Fibroblast of skin of scalp (primary cell): ENCODE measurements at regions not wholly inside any gene's neighbourhood (a gene's known extent, or its start where the extent isn't known, plus 50 kb on each side); places are given as distances from the start of the nearest gene placed in this dataset.
"Not testable (repeated sequence)": the region's sequence is repeated elsewhere in the genome, so short reads cannot be mapped to it uniquely, and the experiment has no call there.

Experiments used
- DNase-seq: peaks from one replicate; pipeline ENCODE4 v3.0.0-alpha.2; 2013

- no peak for DNase-seq
Measured at GRCh38 chr9:30758726-30759446, 1625.6 kb upstream of the ACO1 start.

- DNase-seq: no peak
Measured at GRCh38 chr9:30765318-30765717, 1619.1 kb upstream of the ACO1 start.

DNA sequence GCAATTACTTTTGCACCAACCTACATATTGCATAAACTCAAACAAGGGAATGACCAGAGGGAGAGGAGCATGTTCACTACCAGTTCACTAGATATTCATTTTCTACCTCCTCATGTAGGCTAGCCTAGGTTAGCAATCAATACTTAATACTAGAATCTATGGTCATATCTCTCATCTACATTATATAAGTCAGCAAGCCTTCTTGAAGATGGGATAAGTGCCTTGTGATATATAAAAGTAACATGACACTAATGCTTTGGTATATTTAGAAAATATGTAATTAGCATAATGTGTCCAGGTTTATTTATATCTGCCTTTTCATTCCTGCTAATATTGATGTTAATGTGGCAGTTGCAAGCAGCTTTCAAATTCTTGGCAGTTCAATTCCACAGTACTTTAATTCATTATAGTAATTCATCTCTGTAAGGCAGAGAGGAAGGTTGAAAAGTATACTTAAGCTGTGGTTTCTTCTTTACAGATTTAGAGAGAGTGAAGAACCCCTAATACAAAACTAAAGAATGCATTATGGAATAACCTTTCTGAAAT lies 1613.2 kb upstream of the ACO1 start:
- DNase-seq: no peak

GRCh38 chr9:30771760-30772159 lies 1612.7 kb upstream of the ACO1 start:
- DNase-seq: no peak

DNA sequence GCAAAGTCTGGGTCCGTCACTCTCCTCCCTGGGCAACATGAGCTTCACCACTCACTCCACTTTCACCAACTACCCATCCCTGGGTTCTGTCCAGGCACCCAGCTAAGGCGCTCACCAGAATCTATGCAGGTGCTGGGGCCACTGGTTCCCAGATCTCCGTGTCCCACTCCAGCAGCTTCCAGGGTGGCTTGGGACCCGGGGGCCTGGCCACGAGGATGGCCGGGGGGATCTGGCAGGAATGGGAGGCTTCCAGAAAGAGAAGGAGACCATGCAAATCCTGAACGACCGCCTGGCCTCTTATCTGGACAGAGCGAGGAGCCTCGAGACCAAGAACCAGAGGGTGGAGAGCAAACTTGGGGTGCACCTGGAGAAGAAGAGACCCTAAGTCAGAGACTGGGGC lies 1611.0 kb upstream of the ACO1 start:
- DNase-seq: no peak

DNA sequence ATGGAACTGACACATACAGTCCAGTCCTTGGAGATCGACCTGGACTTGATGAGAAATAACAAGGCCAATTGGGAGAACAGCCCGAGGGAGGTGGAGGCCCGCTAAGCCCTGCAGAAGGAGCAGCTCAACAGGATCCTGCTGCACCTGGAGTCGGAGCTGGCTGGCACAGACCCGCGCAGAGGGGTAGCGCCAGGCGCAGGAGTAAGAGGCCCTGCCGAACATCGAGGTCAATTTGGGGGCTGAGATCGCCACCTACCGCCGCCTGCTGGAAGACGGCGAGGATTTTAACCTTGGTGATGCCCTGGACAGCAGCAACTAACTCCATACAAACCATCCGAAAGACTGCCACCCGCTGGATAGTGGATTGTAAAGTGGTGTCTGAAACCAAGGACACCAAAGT lies 1610.1 kb upstream of the ACO1 start:
- DNase-seq: no peak

GRCh38 chr9:30775236-30775635 lies 1609.2 kb upstream of the ACO1 start:
- DNase-seq: no peak

GRCh38 chr9:30796764-30797163 lies 1587.7 kb upstream of the ACO1 start:
- DNase-seq: no peak

DNA sequence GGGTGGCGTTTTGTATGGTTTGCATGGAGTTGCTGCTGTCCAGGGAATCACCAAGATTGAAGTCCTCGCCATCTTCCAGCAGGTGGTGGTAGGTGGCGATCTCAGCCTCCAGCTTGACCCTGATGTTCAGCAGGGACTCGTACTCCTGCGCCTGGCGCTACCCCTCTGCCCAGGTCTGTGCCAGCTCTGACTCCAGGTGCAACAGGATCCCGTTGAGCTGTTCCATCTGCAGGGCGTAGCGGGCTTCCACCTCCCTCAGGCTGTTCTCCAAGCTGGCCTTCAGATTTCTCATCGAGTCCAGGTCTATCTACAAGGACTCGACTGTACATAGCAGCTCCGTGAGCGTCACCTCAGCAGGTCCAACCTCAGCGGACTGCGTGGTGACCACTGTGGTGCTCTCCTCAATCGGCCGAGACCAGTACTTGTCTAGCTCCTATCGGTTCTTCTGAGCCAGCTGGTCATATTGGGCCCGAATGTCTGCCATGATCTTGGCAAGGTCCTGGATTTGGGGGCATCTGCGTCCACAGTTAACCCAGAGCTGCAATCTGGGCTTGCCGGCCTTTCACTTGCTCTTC lies 1584.8 kb upstream of the ACO1 start:
- DNase-seq: no peak

GRCh38 chr9:30800421-30800820 lies 1584.0 kb upstream of the ACO1 start:
- DNase-seq: no peak

DNA sequence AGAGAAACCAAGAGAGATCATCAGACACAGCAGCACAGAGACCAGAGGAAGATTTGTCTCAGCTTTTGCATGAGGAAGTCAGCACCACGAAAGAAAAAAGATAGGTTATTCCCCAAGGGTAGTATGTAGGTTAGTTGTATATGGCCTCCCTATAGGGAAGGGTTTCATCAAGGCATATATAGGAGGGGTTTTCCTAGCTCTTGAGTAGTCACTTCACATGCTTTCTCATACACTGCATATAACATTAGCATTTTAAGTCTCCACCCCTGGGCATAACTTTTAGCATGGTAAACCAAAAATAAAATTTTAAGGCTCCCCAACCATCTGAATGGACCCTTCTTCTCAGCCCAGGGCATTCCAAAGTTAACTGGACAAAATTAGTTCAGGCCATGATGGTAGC lies 1571.6 kb upstream of the ACO1 start:
- DNase-seq: no peak

DNA sequence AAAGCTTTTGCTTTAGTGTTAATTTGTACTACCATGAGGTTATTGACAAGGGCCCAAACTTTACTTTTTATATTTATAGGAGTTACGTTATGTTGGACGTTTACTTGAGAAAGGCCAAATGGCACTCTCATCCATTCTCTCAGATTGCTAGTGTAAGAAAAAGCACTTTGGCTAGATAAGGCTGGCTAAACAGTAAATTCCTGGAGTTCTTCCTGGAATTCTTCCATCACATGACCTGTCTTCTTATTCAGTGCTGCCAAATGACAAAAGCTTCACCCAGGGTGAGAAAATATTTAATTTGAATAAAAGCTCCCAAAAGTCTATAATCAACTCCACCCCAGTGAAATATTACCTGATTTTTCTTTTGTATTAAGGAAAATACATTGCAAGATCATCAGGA lies 1568.9 kb upstream of the ACO1 start:
- DNase-seq: no peak

- DNase-seq: no peak
Measured at GRCh38 chr9:30845136-30845535, 1539.3 kb upstream of the ACO1 start.

DNA sequence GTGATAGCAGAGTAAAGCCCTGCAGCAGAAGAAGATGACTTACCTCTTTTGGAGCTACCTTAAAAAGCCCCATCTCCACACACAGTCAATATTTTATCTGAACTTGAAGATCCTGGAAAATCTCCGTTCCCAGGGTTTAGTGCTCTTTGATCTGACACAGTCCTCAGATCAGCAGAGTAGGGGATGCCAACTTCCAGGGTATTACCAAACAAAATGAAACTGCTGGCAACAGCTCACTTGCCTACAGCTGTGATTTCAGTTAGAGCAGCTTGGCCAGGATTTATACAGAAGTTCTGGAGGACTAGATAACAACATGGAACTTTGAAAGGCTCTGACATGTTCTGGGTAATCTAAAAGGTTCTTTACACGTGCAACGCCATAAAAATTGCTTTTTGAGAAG lies 1537.8 kb upstream of the ACO1 start:
- no peak for DNase-seq

DNA sequence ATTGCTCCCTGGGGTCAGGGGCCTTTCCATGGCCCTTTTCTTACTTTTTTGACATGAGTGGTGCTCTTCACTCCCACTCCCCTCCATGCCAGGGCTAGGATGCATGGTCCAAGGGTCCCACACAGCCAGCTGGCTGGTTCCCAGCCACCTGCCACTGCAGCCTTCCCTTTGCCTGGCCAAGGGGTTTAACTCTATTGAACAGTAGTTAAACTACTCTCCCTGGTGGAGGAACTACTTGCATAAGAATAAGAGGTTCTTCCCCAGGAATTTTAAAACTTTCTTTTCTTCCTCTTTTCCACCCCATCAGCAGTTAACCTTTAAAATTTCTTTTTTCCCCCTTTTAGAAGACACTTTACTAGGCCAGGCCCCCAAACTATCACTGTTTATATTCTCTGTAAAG lies 1532.8 kb upstream of the ACO1 start:
- no peak for DNase-seq

DNA sequence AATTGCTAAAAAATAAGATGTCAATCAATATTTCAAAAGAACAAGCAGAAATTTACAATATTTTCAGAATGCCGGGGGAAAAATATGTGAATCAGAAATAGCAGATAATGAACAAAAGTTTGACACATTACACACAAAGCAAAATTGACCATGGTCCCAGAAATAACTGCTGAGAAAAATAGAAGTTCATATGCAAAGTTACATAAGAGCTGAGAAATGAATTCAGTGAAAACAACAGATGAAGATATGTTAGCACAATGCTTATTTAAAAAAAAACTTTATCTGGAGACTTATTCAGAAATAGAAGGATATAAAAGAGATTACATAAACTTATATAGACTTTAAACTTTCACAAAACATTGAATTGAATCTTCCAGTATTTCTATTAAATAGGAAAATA lies 1483.7 kb upstream of the ACO1 start:
- DNase-seq: no peak

GRCh38 chr9:30913331-30913730 lies 1471.1 kb upstream of the ACO1 start:
- no peak for DNase-seq

GRCh38 chr9:30915451-30915850 lies 1469.0 kb upstream of the ACO1 start:
- no peak for DNase-seq

DNA sequence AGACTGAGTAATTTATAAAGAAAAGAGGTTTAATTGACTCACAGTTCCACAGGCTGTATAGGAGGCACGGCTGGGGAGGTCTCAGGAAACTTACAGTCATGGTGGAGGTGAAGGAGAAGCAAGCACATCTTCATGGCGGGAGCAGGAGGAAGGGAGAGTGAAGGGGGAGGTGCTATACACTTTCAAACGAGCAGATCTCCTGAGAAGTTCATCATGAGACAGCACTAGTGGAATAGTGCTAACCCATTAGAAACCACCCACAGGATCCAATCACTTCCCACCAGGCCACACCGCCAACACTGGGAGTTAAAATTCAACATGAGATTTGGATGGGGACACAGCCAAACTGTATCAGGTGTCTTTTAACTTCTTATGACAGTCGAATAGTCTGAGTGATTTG lies 1459.3 kb upstream of the ACO1 start:
- DNase-seq: no peak

DNA sequence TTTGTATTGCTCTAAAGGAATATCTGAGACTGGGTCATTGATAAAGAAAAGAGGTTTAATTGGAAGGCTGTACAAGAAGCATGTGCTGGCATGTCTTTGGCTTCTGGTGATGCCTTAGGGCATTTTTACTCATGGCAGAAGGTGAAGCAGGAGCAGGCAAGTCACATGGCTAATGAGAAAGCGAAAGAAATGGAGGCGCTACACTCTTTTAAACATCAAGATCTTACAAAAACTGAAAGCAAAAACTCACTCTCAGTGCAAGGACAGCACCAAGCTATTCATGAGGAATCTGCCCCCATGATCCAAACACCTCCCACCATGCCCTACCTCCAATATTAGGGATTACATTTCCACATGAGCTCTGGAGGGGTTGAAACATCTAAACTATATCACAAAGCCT lies 1458.8 kb upstream of the ACO1 start:
- no peak for DNase-seq

- peak; percentile 0 for DNase-seq
Measured at GRCh38 chr9:30928045-30928444, 1456.4 kb upstream of the ACO1 start.

DNA sequence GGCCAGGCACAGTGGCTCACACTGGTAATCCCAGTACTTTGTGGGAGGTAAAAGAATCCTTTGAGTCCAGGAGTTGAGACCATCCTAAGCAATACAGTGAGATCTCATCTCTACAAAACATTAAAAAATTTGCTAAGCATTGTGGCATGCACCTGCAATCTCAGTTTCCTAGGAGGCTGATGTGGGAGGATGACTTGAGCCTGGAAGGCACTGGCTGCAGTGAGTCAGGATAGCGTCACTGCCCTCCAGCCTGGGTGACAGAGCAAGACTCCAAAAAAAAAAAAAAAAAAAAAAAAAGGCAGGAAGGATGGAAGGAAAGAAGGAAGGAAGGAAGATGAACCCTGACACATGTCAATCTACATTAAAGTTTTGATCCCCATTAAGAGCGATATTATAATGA lies 1452.2 kb upstream of the ACO1 start:
- DNase-seq: no peak

GRCh38 chr9:30935730-30936129 lies 1448.7 kb upstream of the ACO1 start:
- DNase-seq: no peak

DNA sequence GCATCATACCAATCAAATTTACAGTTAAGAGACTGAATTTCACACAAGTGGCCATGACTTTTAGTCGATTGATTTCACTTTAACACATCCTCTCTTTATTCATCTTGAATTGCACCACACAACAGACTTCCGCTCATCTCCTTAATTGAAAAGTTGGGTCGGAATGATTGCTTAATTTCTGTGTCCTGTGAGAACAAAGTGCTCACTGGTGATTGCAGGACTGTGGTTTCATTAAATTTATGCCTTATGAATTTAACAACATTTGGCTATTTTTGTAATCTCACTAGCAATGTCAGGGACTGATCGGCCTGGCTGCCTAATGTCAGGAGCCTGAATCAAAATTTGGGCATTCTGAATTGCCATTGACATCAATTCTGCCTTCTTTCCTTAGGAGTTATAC lies 1447.3 kb upstream of the ACO1 start:
- no peak for DNase-seq

- not testable (repeated sequence) for DNase-seq
Measured at GRCh38 chr9:30942852-30943251, 1441.6 kb upstream of the ACO1 start.
